H1 (cell line): ENCODE measurements at regions not wholly inside any gene's neighbourhood (a gene's known extent, or its start where the extent isn't known, plus 50 kb on each side); places are given as distances from the start of the nearest gene placed in this dataset.
A peak's percentile ranks its signal among the peaks of the same experiment; 100 is the strongest.

Source experiments
- CTCF ChIA-PET: fragments of 300-600 bp; sonication (Branson Sonifier 250); formaldehyde crosslinking; loops from one replicate; lab custom pipeline; 2021; ENCODE audit not compliant: partially characterized antibody; lab: Charles Lee
- POLR2A ChIA-PET: fragments of 300-600 bp; sonication (Branson Sonifier 250); formaldehyde crosslinking; loops from one replicate; lab custom pipeline; 2021; ENCODE audit warnings: inconsistent platforms; ENCODE audit not compliant: partially characterized antibody; lab: Charles Lee
- DNase-seq, 2 experiments: peaks; one replicate each; pipeline versions ENCODE4 v3.0.0 to v3.0.0-alpha.2; 2010 to 2022; ENCODE audit warnings: low spot score in 2 of 2, low read depth in 1 of 2, mixed read lengths in 1 of 2
- FAIRE-seq: peaks from 2 replicates; lab custom pipeline; 2011; peaks lifted over from hg19 to GRCh38; lab: Jason Lieb, UNC
- H2AFZ ChIP-seq: 2 replicates; pipeline ENCODE4 v1.8.1; 2012; ENCODE audit warnings: low read length, inconsistent platforms
- H2AK5ac ChIP-seq: 2 replicates; pipeline ENCODE4 v1.6.1; 2013; ENCODE audit warnings: low read depth, low read length
- H2BK120ac ChIP-seq: replicated peaks from 2 replicates; pipeline ENCODE3; 2013; ENCODE audit warnings: low read depth, low read length, inconsistent platforms
- H2BK12ac ChIP-seq: 2 replicates; pipeline ENCODE4 v1.6.1; 2013; ENCODE audit warnings: low read depth, low read length
- H2BK15ac ChIP-seq: 2 replicates; pipeline ENCODE4 v1.6.1; 2013; ENCODE audit warnings: low read length
- H2BK20ac ChIP-seq: 2 replicates; pipeline ENCODE4 v1.6.1; 2013; ENCODE audit warnings: low read length
- H2BK5ac ChIP-seq: 2 replicates; pipeline ENCODE4 v1.6.1; 2013; ENCODE audit warnings: low read depth, low read length
- H3K14ac ChIP-seq: 2 replicates; pipeline ENCODE4 v1.6.1; 2013; ENCODE audit warnings: inconsistent platforms; ENCODE audit not compliant: insufficient read length
- H3K18ac ChIP-seq: 2 replicates; pipeline ENCODE4 v1.6.1; 2013; ENCODE audit warnings: low read length; ENCODE audit errors: extremely low read depth
- H3K23ac ChIP-seq: 2 replicates; pipeline ENCODE4 v1.6.1; 2013; ENCODE audit warnings: inconsistent platforms; ENCODE audit not compliant: insufficient read length
- H3K23me2 ChIP-seq: 2 replicates; pipeline ENCODE4 v1.6.1; 2013; ENCODE audit warnings: low read depth, low read length
- H3K27ac ChIP-seq: 2 replicates; pipeline ENCODE4 v1.6.1; 2011; ENCODE audit warnings: low read depth, low read length, inconsistent platforms
- H3K27me3 ChIP-seq, 4 experiments: replicated peaks in 1 of 4; 1 replicate in 1 of 4; 2 replicates in 3 of 4; pipeline versions ENCODE4 v1.6.1 to v1.8.1; 2011 to 2013; ENCODE audit warnings: low read length in 3 of 4, mild to moderate bottlenecking in 3 of 4, inconsistent platforms in 2 of 4, mixed read lengths in 2 of 4, moderate library complexity in 1 of 4; ENCODE audit not compliant: control insufficient read depth in 3 of 4, insufficient read depth in 3 of 4; ENCODE audit errors: extremely low read depth in 1 of 4
- H3K36me3 ChIP-seq, 4 experiments: 2 replicates each; pipeline versions ENCODE4 v1.6.1 to v1.8.1; 2011 to 2013; ENCODE audit warnings: mild to moderate bottlenecking in 4 of 4, low read length in 3 of 4, moderate library complexity in 2 of 4, control low read depth in 1 of 4, inconsistent platforms in 1 of 4; ENCODE audit not compliant: insufficient read depth in 4 of 4, control insufficient read depth in 2 of 4
- H3K4ac ChIP-seq: replicated peaks from 2 replicates; pipeline ENCODE3; 2013; ENCODE audit warnings: low read length, low read depth, mixed read lengths, inconsistent platforms; ENCODE audit not compliant: insufficient read length
- H3K4me1 ChIP-seq, 4 experiments: replicated peaks in 1 of 4; 1 replicate in 1 of 4; 2 replicates in 3 of 4; pipeline versions ENCODE4 v1.6.1 to v1.8.1; 2011 to 2013; ENCODE audit warnings: low read length in 3 of 4, inconsistent platforms in 2 of 4, mixed read lengths in 1 of 4; ENCODE audit not compliant: insufficient read depth in 4 of 4, control insufficient read depth in 3 of 4
- H3K4me2 ChIP-seq, 2 experiments: 2 replicates each; pipeline versions ENCODE4 v1.6.1 to v1.8.1; 2011 to 2013; ENCODE audit warnings: low read depth in 2 of 2, low read length in 2 of 2, control low read depth in 1 of 2, inconsistent platforms in 1 of 2, mild to moderate bottlenecking in 1 of 2; ENCODE audit not compliant: insufficient read depth in 1 of 2
- H3K4me3 ChIP-seq, 4 experiments: fragments of 200-600, 300-600 bp in 1 of 4; sonication (generic), shearing (Covaris generic), sonication (Bioruptor Twin) in 1 of 4; 2 replicates each; pipeline versions ENCODE4 v1.5.1 to v1.8.1; 2011 to 2016; ENCODE audit warnings: low read length in 4 of 4, low read depth in 3 of 4, control low read depth in 2 of 4, inconsistent platforms in 2 of 4, mild to moderate bottlenecking in 2 of 4, mixed read lengths in 1 of 4, moderate library complexity in 1 of 4; ENCODE audit not compliant: insufficient read depth in 2 of 4; ENCODE audit errors: extremely low read depth in 1 of 4
- H3K56ac ChIP-seq: replicated peaks from 2 replicates; pipeline ENCODE3; 2013; ENCODE audit warnings: low read depth, mild to moderate bottlenecking, mixed read lengths, low read length, inconsistent platforms; ENCODE audit not compliant: insufficient read length
- H3K79me1 ChIP-seq: 2 replicates; pipeline ENCODE4 v1.6.1; 2013; ENCODE audit warnings: low read depth, low read length, control low read depth
- H3K79me2 ChIP-seq, 2 experiments: 2 replicates each; pipeline versions ENCODE4 v1.6.1 to v1.8.1; 2012 to 2013; ENCODE audit warnings: low read length in 2 of 2, mild to moderate bottlenecking in 2 of 2, inconsistent platforms in 1 of 2; ENCODE audit not compliant: insufficient read depth in 2 of 2, control insufficient read depth in 1 of 2
- H3K9ac ChIP-seq, 4 experiments: replicated peaks in 1 of 4; 1 replicate in 1 of 4; 2 replicates in 3 of 4; pipeline versions ENCODE4 v1.6.1 to v1.8.1; 2011 to 2013; ENCODE audit warnings: low read depth in 3 of 4, low read length in 3 of 4, control low read depth in 2 of 4, mild to moderate bottlenecking in 2 of 4, moderate library complexity in 2 of 4, inconsistent platforms in 1 of 4; ENCODE audit errors: extremely low read depth in 1 of 4
- H3K9me3 ChIP-seq, 2 experiments: 2 replicates each; pipeline versions ENCODE4 v1.6.1 to v1.8.1; 2012 to 2013; ENCODE audit warnings: mild to moderate bottlenecking in 2 of 2, moderate library complexity in 2 of 2, control low read depth in 1 of 2, inconsistent platforms in 1 of 2, low read depth in 1 of 2, low read length in 1 of 2, mixed read lengths in 1 of 2; ENCODE audit not compliant: insufficient read depth in 2 of 2
- H4K20me1 ChIP-seq, 2 experiments: replicated peaks in 1 of 2; 2 replicates each; pipeline versions ENCODE3 to v1.8.1; 2011 to 2013; ENCODE audit warnings: inconsistent platforms in 2 of 2, low read length in 2 of 2, mild to moderate bottlenecking in 1 of 2; ENCODE audit not compliant: insufficient read depth in 2 of 2, control insufficient read depth in 1 of 2
- H4K5ac ChIP-seq: 2 replicates; pipeline ENCODE4 v1.6.1; 2013; ENCODE audit warnings: low read length, low read depth, mixed read lengths, inconsistent platforms; ENCODE audit not compliant: insufficient read length
- H4K8ac ChIP-seq: 2 replicates; pipeline ENCODE4 v1.8.0; 2013; ENCODE audit warnings: mild to moderate bottlenecking, moderate library complexity, low read length, inconsistent platforms; ENCODE audit not compliant: insufficient read depth; ENCODE audit errors: extremely low read depth
- H4K91ac ChIP-seq: replicated peaks from 2 replicates; pipeline ENCODE3; 2013; ENCODE audit warnings: low read length, mixed read lengths, inconsistent platforms; ENCODE audit not compliant: insufficient read length
- CBX8 ChIP-seq: fragments of 300-800, 300-1000 bp; sonication (generic); IDR thresholded peaks from 2 replicates; pipeline ENCODE4 v1.7.1; 2016; ENCODE audit warnings: low read depth, low read length, borderline replicate concordance
- CEBPB ChIP-seq: IDR thresholded peaks from 2 replicates; pipeline ENCODE4 v1.6.1; 2012; ENCODE audit warnings: low read depth, low read length
- CTCF ChIP-seq, 3 experiments: IDR thresholded peaks; 1 replicate in 2 of 3; 2 replicates in 1 of 3; pipeline versions ENCODE4 v1.5.1 to v1.6.1; 2011; ENCODE audit warnings: low read length in 3 of 3, mild to moderate bottlenecking in 3 of 3, inconsistent platforms in 2 of 3, low read depth in 1 of 3, moderate library complexity in 1 of 3; ENCODE audit not compliant: insufficient read depth in 1 of 3; ENCODE audit errors: control extremely low read depth in 1 of 3
- JUND ChIP-seq: IDR thresholded peaks from 2 replicates; pipeline ENCODE4 v1.6.1; 2011; ENCODE audit warnings: mild to moderate bottlenecking, improper control_type of control experiment, low read length
- PHF8 ChIP-seq: fragments of 200-600 bp; sonication (generic); conservative IDR thresholded peaks from 2 replicates; pipeline ENCODE4 v1.7.1; 2012; ENCODE audit warnings: low read depth, mild to moderate bottlenecking, inconsistent platforms, low read length, moderate library complexity
- TAF7 ChIP-seq: optimal IDR thresholded peaks from 2 replicates; pipeline ENCODE3; 2011; ENCODE audit warnings: low read depth, mild to moderate bottlenecking, inconsistent platforms, low read length, moderate library complexity, borderline replicate concordance
- TEAD4 ChIP-seq: IDR thresholded peaks from 2 replicates; pipeline ENCODE4 v1.6.1; 2012; ENCODE audit warnings: low read depth, low read length, inconsistent platforms, mixed read lengths
- WGBS, 2 experiments: shearing (Covaris generic) in 1 of 2; methylation state at CpG; one replicate each; pipeline versions ENCODE4 v1.1.6 to v1.1.7; 2013 to 2015; ENCODE audit warnings: low lambda C conversion rate in 2 of 2, mixed read lengths in 2 of 2, inconsistent platforms in 1 of 2, low coverage in 1 of 2, missing lambda C conversion rate in 1 of 2; ENCODE audit not compliant: insufficient replicate concordance in 2 of 2, insufficient coverage in 1 of 2, insufficient read length in 1 of 2; ENCODE audit errors: extremely low coverage in 1 of 2, missing lambda C conversion rate in 1 of 2; 5-methylcytosine and 5-hydroxymethylcytosine counted together
- TF ChIP-seq, protein P1 (sequence below): IDR thresholded peaks from 2 replicates; pipeline ENCODE4 v1.6.1; 2011; ENCODE audit warnings: low read length, improper control_type of control experiment

- Histone ChIP-seq H2AFZ (peak overlapping the region; percentile 67; the same call in 1 of the 2 replicates), H3K9ac (no peak overlapping the region)
- POLR2A ChIA-PET, result no interaction called here
- TF ChIP-seq JUND (no peak), CBX8 (no peak), CEBPB (no peak), PHF8 (no peak), TEAD4 (no peak), TAF7 (no peak), CTCF (IDR thresholded peaks at IDR 0.05; ENCODE audit: control extremely low read depth in 1 of 3, insufficient read depth in 1 of 3, low read depth in 1 of 3, low read length in 3 of 3) (no peak)
- TF ChIP-seq, protein P1, sequence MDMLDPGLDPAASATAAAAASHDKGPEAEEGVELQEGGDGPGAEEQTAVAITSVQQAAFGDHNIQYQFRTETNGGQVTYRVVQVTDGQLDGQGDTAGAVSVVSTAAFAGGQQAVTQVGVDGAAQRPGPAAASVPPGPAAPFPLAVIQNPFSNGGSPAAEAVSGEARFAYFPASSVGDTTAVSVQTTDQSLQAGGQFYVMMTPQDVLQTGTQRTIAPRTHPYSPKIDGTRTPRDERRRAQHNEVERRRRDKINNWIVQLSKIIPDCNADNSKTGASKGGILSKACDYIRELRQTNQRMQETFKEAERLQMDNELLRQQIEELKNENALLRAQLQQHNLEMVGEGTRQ, result no peak
Measured at GRCh38 chr7:25662841-25663800, 434.8 kb upstream of the NPVF start.

More at GRCh38 chr7:25662841-25663800, 434.8 kb upstream of the NPVF start:
- Histone ChIP-seq H4K91ac (no peak overlapping the region), H2BK5ac (no peak overlapping the region), H3K36me3 (no peaks in the 10 kb centered on the region), H3K4ac (no peak overlapping the region), H2AK5ac (no peak overlapping the region), H4K8ac (no peak overlapping the region), H3K79me1 (no peaks in the 10 kb centered on the region), H2BK120ac (no peak overlapping the region), H3K4me2 (no peak overlapping the region), H3K23me2 (no peaks in the 10 kb centered on the region), H2BK15ac (no peak overlapping the region), H3K4me1 (no peaks in the 10 kb centered on the region), H3K18ac (no peak overlapping the region), H3K27ac (no peak overlapping the region), H3K14ac (no peak overlapping the region), H3K9me3 (no peaks in the 10 kb centered on the region), H3K4me3 (no peak overlapping the region), H4K20me1 (peaks cover 0 to 1% of the 10 kb centered on the region in 2 experiments), H3K27me3 (no peaks in the 10 kb centered on the region), H4K5ac (no peak overlapping the region), H3K56ac (no peak overlapping the region), H3K23ac (no peak overlapping the region), H2BK20ac (no peak overlapping the region), H2BK12ac (no peak overlapping the region), H3K79me2 (no peaks in the 10 kb centered on the region)
- FAIRE-seq (no peak), DNase-seq (no peak)
- CTCF ChIA-PET, result interaction anchor here (1.1 to 1.9 kb wide), 4 partner anchors 10 to 180 kb away, joined by 3 to 7 read pairs (median 3); no protein-coding TSS in a partner anchor
- 84% methylated on average over 10 of the region's 10 CpGs; no CpG with 5 or more reads in 1 of the 2 experiments for WGBS, 2 experiments
